ENCODE measurements at regions not wholly inside any gene's neighbourhood (a gene's known extent, or its start where the extent isn't known, plus 50 kb on each side); places are given as distances from the start of the nearest gene placed in this dataset.
A peak's percentile ranks its signal among the peaks of the same experiment; 100 is the strongest.

DNA sequence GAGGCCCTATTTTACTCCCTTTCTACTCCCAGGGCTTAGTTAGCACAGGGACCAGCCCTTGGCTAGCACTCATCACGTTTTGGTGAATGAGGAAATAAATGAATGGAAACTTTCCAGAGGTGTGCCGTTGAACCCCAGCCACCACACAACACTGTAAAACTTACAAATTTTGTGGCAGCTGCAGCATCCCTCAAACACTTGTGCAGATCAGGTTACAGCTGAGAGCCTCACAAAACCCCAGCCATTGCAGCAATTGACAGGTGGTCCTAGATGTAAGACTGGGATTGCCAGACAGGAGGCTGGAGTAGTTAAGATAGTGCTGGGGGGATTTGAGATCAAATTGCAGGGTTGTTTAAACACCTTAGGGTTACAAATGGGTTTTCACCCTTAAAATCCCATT lies 482.2 kb upstream of the KIF2A start:
- no peak for DNase-seq (ENCODE audit: low spot score)

DNA sequence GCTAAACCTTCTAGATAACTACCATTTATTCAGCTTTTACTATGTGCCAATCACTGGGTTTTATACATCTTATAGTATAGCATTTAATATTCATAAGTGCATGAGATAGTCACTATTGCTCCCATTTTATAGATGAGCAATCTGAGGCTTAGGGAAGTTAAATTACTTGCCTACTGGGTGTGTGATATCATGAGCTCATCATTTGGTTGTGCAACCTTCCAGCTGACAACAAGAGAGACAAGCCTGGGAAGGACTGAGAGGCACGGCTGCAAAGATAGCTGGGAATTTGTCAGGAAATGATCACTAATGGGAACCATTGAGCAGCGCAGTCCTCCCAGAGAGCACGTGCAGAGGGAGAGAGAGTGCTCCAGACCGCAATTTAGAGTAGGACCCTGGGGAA lies 481.6 kb upstream of the KIF2A start:
- no peak for DNase-seq (ENCODE audit: low spot score)

DNA sequence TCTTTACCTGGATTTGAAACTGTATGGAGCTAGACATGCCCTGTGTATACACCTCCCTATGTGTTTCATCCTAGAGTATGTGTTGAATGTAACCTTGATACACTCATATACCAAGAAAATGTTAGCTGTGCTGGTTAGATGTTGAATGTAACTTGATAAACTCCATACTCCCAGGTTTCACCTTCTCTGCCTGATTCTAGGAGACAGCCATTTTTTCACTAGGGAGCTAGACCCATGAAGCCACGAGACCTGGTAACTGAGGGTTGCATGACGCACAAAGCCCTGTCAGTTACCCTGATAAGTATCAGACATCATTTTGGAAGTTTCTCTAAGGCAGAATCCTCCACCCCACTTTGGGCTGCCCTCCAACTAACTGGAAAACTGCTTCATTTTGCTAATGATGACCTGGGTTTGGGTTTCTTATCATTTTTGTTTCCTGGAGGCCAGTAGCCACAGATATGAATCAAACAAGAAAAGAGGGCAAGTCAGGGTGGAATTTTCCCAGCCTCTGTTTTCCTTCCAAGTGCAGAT lies 478.5 kb upstream of the KIF2A start:
- no peak for DNase-seq (ENCODE audit: low spot score)

GRCh38 chr5:61828856-61829255 lies 477.1 kb upstream of the KIF2A start:
- no peak for DNase-seq (ENCODE audit: low spot score)

DNA sequence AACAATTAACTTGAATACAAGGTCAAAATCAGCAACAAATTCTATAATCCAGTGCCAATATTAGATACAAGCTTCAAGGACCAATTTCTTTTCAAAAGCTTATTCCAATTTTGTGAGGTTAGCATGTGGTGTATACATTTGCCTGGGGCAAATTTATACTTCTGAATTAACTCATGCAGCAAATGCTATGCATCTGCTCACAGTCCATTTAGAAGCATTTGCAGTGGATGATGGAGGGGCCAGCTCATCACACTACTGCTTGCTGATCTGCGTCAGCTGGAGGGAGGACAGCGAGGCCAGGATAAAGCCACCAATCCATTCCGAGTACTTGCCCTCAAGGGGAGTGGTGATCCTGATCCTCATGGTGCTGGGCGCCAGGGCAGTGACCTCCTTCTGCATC lies 474.3 kb upstream of the KIF2A start:
- DNase-seq (ENCODE audit: low spot score): no peak

DNA sequence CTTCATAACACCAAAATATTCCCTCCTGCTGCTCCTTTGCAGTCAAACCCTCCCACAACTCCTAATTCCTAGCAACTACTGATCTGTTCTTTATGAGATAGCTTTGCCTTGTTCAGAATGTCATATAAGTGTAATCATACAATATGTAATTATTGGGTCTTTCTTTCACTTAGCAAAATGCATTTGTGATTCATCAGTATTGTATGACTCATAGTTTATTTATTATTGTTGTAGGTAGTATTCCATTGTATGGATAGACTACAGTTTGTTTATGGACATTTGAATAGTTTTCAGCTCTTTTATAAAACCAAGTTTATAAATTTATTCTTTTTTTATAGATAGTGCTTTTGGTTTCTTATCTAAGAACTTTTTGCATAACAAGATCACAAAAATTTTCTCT lies 468.2 kb upstream of the KIF2A start:
- DNase-seq (ENCODE audit: low spot score): no peak

DNA sequence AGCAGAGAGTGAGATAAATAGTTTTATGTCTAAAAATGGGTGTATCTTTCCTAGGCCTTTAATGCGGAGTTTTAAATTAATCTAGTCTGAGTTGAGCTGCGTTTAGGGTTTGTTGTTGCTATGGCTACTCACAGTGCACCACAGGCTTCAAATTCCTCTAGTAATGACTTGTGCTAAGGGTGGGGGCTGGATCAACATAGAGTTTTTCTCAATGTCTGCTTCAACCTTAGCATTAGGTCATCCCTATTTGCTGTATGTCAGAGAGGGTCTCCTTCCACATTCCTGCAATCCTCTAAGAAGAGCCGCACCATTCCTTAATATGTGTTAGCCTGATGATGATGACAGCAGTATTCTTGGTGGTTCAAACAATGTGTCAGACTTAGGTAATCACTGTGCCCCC lies 465.6 kb upstream of the KIF2A start:
- no peak for DNase-seq (ENCODE audit: low spot score)

DNA sequence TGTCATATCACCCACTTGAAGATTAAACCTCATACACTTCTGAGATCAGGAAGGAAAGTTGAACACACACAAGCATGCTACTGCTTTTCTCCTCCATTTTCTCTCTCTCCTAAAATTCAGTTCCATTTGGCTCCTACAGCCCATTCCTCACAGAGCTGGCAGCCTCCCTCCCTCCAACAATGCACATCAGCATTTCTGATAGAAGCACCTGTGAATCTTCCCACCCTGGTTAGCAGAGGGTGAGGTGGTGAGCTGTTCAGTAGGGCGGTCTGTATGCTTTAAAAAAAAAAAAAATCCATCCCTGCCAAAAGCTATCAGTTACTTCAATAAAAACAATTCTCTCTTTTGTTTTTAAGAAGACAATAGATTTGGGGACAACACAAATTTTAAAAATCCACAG lies 463.2 kb upstream of the KIF2A start:
- DNase-seq (ENCODE audit: low spot score): no peak

DNA sequence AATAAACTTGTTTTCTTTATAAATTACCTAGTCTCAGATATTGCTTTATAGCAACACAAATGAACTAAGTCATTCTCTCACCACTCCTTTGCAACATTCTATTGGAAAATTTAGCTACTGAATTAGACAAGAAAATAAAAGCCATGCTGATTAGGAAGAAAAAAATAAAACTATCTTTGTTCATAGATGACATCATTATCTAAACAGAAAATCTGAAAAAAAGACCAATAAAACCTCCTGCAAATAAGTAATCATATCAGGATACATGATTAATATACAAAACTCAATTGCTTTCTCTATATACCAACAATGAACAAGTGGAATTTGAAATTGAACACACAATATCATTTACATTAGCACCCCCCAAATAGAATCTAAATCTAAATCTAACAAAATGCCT lies 455.3 kb upstream of the KIF2A start:
- no peak for DNase-seq (ENCODE audit: low spot score)

DNA sequence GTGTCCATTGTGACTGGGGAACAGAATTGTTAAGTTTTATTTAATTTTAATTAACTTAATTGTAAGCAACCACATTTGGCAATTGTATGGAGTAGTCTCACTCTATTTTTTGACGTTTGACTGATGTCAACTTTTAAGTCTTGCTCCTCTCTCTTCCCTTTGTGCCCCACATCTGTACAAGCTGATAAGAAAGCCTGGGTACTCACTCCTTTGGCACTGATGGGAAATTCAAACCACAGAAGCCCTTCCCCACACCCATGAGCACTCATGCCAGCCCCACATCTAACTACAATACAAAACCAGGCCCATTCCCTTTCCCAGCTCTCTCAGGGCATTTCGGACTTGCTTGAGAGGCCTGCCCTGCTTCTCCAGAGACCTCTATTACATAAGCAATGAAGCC lies 451.5 kb upstream of the KIF2A start:
- no peak for DNase-seq (ENCODE audit: low spot score)

- DNase-seq (ENCODE audit: low spot score): no peak
Measured at GRCh38 chr5:61860978-61861377, 445.0 kb upstream of the KIF2A start.

GRCh38 chr5:61866930-61867329 lies 439.1 kb upstream of the KIF2A start:
- no peak for DNase-seq (ENCODE audit: low spot score)

GRCh38 chr5:61869333-61869732 lies 436.7 kb upstream of the KIF2A start:
- no peak for DNase-seq (ENCODE audit: low spot score)

GRCh38 chr5:61878471-61878870 lies 427.5 kb upstream of the KIF2A start:
- no peak for DNase-seq (ENCODE audit: low spot score)

DNA sequence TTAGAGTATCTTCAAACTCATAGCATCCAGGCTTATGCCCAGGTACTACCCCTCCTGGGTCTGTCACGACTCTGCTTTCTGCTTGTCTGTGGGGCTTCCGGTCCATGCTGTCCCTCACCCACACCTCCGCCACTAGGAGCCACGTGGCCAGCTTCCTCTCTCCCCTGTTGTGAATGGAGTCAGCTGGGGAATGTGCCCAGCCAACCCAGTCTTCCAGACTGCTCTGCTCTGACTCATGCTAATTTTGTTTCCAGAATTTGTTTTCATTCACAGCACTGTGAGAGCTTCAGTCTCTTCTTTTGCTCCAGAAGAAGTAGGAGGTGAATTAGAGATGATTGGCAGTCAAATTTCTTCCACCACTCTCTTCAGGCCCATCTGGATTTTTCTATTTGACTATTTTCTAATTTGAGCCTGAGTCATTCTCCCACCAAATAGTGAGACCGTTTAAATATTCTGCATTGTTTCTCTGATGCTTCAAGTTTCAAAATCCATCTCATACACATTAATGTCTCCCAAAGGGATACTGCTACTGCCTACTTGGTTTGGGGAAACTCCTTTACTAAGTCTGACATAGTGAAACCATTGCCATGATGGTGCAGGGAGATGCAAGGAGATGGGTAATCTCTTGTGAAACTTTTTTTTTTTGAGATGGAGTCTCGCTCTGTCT lies 424.1 kb upstream of the KIF2A start:
- DNase-seq (ENCODE audit: low spot score): peak; percentile 17

DNA sequence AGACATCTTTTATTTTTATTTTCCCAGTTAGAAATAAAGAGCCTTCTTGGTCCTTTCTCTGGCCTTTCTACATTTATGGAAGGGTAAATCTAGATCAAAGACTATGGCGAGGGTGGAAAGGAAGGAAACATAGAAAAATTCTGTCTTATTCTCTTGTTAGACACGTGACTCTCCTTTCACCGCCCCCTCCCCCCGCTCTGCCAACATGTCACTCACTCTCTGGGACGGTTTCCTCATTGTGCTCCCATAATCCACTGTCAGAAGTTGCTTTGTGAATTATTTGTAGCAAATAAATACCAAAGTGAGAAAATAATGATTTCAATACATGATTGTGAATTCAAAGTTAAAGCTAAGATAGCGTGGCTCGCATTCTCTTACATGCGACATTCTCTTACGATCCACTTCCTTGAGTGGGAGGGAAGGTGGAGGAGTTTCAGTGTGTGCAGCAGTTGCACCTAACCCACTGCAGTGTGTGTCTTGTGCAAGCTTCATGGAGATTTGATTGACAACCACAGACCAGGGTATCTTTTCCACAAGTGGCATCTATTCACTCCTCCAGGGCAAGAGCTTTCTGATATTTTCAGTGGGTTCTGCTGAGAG lies 423.0 kb upstream of the KIF2A start:
- no peak for DNase-seq (ENCODE audit: low spot score)

- DNase-seq (ENCODE audit: low spot score): no peak
Measured at GRCh38 chr5:61884252-61884855, 421.7 kb upstream of the KIF2A start.

DNA sequence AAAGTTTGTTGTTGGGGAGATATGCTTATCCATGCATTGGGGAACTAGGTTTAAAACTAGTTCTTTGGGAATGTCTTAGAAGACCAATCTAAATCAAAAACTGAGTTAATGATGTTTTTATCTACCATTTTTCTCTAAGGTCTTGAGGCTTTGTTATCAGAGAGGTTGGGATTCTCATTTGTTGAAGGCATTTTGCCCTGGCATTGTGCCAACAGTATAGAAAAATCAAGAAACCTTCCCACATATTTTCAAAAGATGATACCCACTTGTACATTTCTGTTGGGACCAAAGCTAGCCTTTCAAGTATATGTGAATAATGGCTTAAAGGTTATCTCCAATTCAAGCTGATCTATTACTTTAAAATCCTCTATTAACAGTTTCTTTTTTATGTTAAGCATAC lies 419.8 kb upstream of the KIF2A start:
- DNase-seq (ENCODE audit: low spot score): no peak

GRCh38 chr5:61887271-61887670 lies 418.7 kb upstream of the KIF2A start:
- no peak for DNase-seq (ENCODE audit: low spot score)

DNA sequence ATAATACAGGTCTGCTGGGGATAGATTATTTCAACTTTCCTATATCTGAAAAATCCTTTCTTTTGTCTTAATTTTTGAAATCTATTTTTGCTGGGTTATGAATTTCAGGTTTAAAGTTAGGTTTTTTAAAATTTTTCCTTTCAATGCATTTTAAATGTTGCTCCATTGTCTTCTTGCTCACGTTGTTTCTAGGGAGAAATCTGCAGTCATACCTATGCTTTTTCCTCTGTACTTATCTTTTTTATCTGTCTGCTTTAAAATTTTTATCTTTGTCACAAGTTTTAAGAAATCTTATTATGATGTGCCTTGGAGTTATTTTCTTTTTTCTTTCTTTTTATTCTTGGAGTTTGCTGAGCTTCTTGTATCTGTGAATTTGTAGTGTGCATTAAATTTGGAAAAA lies 412.0 kb upstream of the KIF2A start:
- DNase-seq (ENCODE audit: low spot score): no peak

- no peak for DNase-seq (ENCODE audit: low spot score)
Measured at GRCh38 chr5:61896811-61897210, 409.2 kb upstream of the KIF2A start.

DNA sequence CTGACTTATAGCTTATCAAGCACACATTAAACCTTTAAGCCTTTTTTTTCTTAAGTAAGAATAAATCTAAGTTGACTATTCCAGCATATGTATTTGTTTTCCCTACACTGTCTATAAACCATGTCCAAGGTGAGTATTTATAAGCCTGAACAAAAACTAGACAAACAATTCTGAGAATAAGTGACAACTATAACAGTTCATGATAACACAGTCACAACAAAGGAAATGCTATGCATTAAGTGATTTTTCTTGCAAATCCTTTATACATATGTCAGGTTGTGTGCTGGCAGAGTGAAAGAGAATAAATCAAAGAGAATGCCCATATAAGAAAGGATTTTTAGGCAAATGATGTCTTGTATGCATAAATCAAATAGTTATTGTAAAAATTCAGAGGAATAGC lies 408.8 kb upstream of the KIF2A start:
- no peak for DNase-seq (ENCODE audit: low spot score)

DNA sequence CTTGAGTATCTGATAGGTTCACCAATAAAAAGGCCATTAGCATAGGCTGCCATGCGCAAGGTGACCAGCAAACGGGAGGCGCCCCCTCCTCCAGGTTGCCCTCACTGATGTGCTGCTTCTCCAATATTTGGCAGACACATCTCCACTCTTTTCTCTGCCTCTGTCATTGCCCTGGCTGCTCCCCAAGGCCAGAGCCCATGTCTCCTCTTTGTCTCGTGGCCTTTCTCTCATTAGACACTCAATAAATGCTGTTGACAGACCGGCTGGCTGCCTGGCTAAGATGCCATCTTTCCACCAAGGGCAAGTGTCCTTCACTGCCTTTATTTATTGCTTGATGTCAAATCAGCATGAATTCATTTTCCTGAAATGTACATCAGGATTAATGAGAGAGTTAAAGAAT lies 404.0 kb upstream of the KIF2A start:
- DNase-seq (ENCODE audit: low spot score): no peak

- no peak for DNase-seq (ENCODE audit: low spot score)
Measured at GRCh38 chr5:61904730-61905129, 401.3 kb upstream of the KIF2A start.

Measured in pons (tissue), 1 donor.